Mammary epithelial cell (primary cell): ENCODE measurements at regions not wholly inside any gene's neighbourhood (a gene's known extent, or its start where the extent isn't known, plus 50 kb on each side); places are given as distances from the start of the nearest gene placed in this dataset.

Experiments
- EZH2 ChIP-seq: IDR thresholded peaks from 2 replicates; pipeline ENCODE4 v1.6.1; 2012; ENCODE audit warnings: low read length, inconsistent platforms, borderline replicate concordance
- TF ChIP-seq, protein P1 (sequence below), 2 donors: IDR thresholded peaks in 1 of 2; conservative IDR thresholded peaks in 1 of 2; 2 replicates each; pipeline ENCODE4 v1.5.1; 2011 to 2012; ENCODE audit warnings: inconsistent platforms in 2 of 2, low read length in 2 of 2, mild to moderate bottlenecking in 2 of 2, control low read depth in 1 of 2, low read depth in 1 of 2; ENCODE audit not compliant: insufficient read depth in 1 of 2; ENCODE audit errors: extremely low read depth in 1 of 2

DNA sequence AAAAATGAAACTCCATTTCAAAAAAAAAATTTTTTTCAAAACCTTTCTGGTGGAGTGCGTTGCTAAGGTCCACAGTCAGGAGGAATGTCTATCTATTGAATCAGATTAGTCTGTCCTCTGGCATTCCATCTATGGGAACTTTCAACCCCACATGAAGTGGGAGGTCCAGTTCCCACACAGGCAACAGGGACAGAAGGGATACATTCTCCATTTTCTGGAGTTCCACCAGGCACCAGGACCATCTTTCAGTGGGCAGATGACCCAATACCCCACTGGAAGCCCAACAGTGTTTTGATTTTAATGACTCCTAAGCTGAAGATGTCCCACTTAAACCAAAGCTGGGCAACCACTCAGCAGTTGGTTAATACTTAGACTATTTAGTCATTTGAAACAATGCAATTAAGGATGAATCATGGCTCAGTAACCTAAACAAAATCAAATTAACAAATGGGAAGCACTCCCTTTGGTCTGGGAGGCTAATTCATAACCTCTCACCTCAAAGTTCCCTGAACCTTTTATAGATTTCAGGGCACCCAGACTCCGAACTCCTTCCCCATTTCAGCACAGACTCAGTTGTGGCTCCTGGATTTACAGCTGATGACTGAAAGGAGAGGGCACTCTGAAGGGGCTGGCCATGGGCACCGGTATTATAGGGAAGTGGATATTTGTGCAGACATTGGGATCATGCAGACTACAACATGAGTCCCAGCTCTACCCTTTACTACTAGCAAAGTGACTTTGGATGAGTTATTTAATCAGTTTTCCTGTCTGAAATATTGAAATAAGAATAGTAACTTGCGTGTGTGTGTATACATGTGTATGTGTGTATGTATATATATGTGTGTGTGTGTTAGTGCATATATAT lies 264.3 kb upstream of the LRTM1 start:
- TF ChIP-seq, protein P1, sequence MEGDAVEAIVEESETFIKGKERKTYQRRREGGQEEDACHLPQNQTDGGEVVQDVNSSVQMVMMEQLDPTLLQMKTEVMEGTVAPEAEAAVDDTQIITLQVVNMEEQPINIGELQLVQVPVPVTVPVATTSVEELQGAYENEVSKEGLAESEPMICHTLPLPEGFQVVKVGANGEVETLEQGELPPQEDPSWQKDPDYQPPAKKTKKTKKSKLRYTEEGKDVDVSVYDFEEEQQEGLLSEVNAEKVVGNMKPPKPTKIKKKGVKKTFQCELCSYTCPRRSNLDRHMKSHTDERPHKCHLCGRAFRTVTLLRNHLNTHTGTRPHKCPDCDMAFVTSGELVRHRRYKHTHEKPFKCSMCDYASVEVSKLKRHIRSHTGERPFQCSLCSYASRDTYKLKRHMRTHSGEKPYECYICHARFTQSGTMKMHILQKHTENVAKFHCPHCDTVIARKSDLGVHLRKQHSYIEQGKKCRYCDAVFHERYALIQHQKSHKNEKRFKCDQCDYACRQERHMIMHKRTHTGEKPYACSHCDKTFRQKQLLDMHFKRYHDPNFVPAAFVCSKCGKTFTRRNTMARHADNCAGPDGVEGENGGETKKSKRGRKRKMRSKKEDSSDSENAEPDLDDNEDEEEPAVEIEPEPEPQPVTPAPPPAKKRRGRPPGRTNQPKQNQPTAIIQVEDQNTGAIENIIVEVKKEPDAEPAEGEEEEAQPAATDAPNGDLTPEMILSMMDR (conservative IDR thresholded peaks at IDR 0.05 in 1 of 2, IDR thresholded peaks at IDR 0.05 in 1 of 2; ENCODE audit: extremely low read depth in 1 of 2, insufficient read depth in 1 of 2, low read depth in 1 of 2, low read length in 2 of 2), result no peak
- TF ChIP-seq EZH2, result no peak
